H9 (cell line): ENCODE measurements at regions not wholly inside any gene's neighbourhood (a gene's known extent, or its start where the extent isn't known, plus 50 kb on each side); places are given as distances from the start of the nearest gene placed in this dataset.

Experiments used
- DNase-seq: peaks from one replicate; pipeline ENCODE4 v3.0.0-alpha.2; 2017
- H2AFZ ChIP-seq: one replicate; pipeline ENCODE4 v1.6.1; 2013; ENCODE audit warnings: mild to moderate bottlenecking, low read length, control low read depth, moderate library complexity
- H2AK5ac ChIP-seq: 2 replicates; pipeline ENCODE4 v1.6.1; 2013; ENCODE audit warnings: low read length, control low read depth, mixed read lengths; ENCODE audit not compliant: insufficient read length
- H2BK120ac ChIP-seq: one replicate; pipeline ENCODE4 v1.6.1; 2013; ENCODE audit warnings: low read depth, mild to moderate bottlenecking, low read length, control low read depth, inconsistent platforms; ENCODE audit not compliant: poor library complexity, severe bottlenecking
- H2BK12ac ChIP-seq: 2 replicates; pipeline ENCODE4 v1.6.1; 2013; ENCODE audit warnings: low read length, control low read depth, mixed read lengths, low read depth; ENCODE audit not compliant: insufficient read length
- H2BK15ac ChIP-seq: 2 replicates; pipeline ENCODE4 v1.6.1; 2013; ENCODE audit warnings: low read depth, low read length, control low read depth
- H2BK20ac ChIP-seq: one replicate; pipeline ENCODE4 v1.6.1; 2013; ENCODE audit warnings: low read depth, mild to moderate bottlenecking, low read length, control low read depth, inconsistent platforms; ENCODE audit not compliant: poor library complexity, severe bottlenecking
- H2BK5ac ChIP-seq: 2 replicates; pipeline ENCODE4 v1.6.1; 2013; ENCODE audit warnings: low read length, control low read depth, mixed read lengths; ENCODE audit not compliant: insufficient read length
- H3K14ac ChIP-seq: 2 replicates; pipeline ENCODE4 v1.6.1; 2013; ENCODE audit warnings: low read length, control low read depth; ENCODE audit not compliant: insufficient read depth
- H3K18ac ChIP-seq: 2 replicates; pipeline ENCODE4 v1.6.1; 2013; ENCODE audit warnings: low read depth, mild to moderate bottlenecking, mixed read lengths, low read length, control low read depth; ENCODE audit not compliant: insufficient read length
- H3K23ac ChIP-seq: 2 replicates; pipeline ENCODE4 v1.6.1; 2013; ENCODE audit warnings: low read length, control low read depth, mixed read lengths, low read depth; ENCODE audit not compliant: insufficient read length
- H3K23me2 ChIP-seq: 2 replicates; pipeline ENCODE4 v1.6.1; 2013; ENCODE audit warnings: low read depth, mild to moderate bottlenecking, mixed read lengths, low read length, control low read depth; ENCODE audit not compliant: insufficient read length, poor library complexity, severe bottlenecking
- H3K27ac ChIP-seq: 2 replicates; pipeline ENCODE4 v1.5.1; 2013; ENCODE audit warnings: low read length, control low read depth, mixed read lengths, low read depth; ENCODE audit not compliant: insufficient read length
- H3K27me3 ChIP-seq: 2 replicates; pipeline ENCODE4 v1.6.1; 2013; ENCODE audit warnings: low read length, control low read depth, inconsistent platforms; ENCODE audit not compliant: insufficient read depth
- H3K4ac ChIP-seq: 2 replicates; pipeline ENCODE4 v1.6.1; 2013; ENCODE audit warnings: low read depth, mild to moderate bottlenecking, control low read depth, inconsistent platforms, low read length, moderate library complexity
- H3K4me1 ChIP-seq: 2 replicates; pipeline ENCODE4 v1.6.1; 2013; ENCODE audit warnings: low read length, control low read depth, inconsistent platforms; ENCODE audit not compliant: insufficient read depth
- H3K4me2 ChIP-seq: 2 replicates; pipeline ENCODE4 v1.6.1; 2013; ENCODE audit warnings: low read length, control low read depth, mixed read lengths; ENCODE audit not compliant: insufficient read length, insufficient read depth
- H3K56ac ChIP-seq: 2 replicates; pipeline ENCODE4 v1.6.1; 2013; ENCODE audit warnings: low read depth, mild to moderate bottlenecking, mixed read lengths, low read length, control low read depth; ENCODE audit not compliant: insufficient read length
- H3K79me1 ChIP-seq: 2 replicates; pipeline ENCODE4 v1.6.1; 2013; ENCODE audit warnings: low read depth, mild to moderate bottlenecking, moderate library complexity, low read length, control low read depth, inconsistent platforms; ENCODE audit not compliant: insufficient read depth, poor library complexity, severe bottlenecking
- H3K79me2 ChIP-seq: 2 replicates; pipeline ENCODE4 v1.6.1; 2013; ENCODE audit warnings: low read length, control low read depth, inconsistent platforms; ENCODE audit not compliant: insufficient read depth
- H3K9ac ChIP-seq: 2 replicates; pipeline ENCODE4 v1.6.1; 2013; ENCODE audit warnings: low read length, control low read depth, mixed read lengths; ENCODE audit not compliant: insufficient read length; ENCODE audit errors: extremely low read depth
- H3K9me3 ChIP-seq: one replicate; pipeline ENCODE4 v1.6.1; 2013; ENCODE audit warnings: low read depth, low read length, inconsistent platforms; ENCODE audit not compliant: control insufficient read depth
- H3T11ph ChIP-seq: one replicate; pipeline ENCODE4 v1.6.1; 2013; ENCODE audit warnings: mild to moderate bottlenecking, low read length, control low read depth, inconsistent platforms
- H4K20me1 ChIP-seq: one replicate; pipeline ENCODE4 v1.6.1; 2013; ENCODE audit not compliant: control insufficient read depth, insufficient read length, insufficient read depth
- H4K5ac ChIP-seq: 2 replicates; pipeline ENCODE4 v1.6.1; 2013; ENCODE audit warnings: low read depth, mild to moderate bottlenecking, mixed read lengths, low read length, control low read depth; ENCODE audit not compliant: insufficient read length
- H4K8ac ChIP-seq: replicated peaks from 2 replicates; pipeline ENCODE4 v1.6.1; 2013; ENCODE audit warnings: low read length, control low read depth, mixed read lengths, low read depth; ENCODE audit not compliant: insufficient read length
- H4K91ac ChIP-seq: 2 replicates; pipeline ENCODE4 v1.6.1; 2013; ENCODE audit warnings: low read depth, mild to moderate bottlenecking, moderate library complexity, mixed read lengths, low read length, control low read depth; ENCODE audit not compliant: insufficient read length
- H3K27ac Mint-ChIP-seq, 3 experiments: 2 replicates in 2 of 3; 3 replicates in 1 of 3; pipeline ENCODE4 v1.8.0; 2020 to 2021; ENCODE audit warnings: mixed read lengths in 3 of 3, mild to moderate bottlenecking in 1 of 3, moderate library complexity in 1 of 3
- H3K27me3 Mint-ChIP-seq: 2 replicates; pipeline ENCODE4 v1.8.0; 2021; ENCODE audit warnings: low read depth, mild to moderate bottlenecking, moderate library complexity, mixed read lengths
- H3K36me3 Mint-ChIP-seq, 3 experiments: 2 replicates in 2 of 3; 3 replicates in 1 of 3; pipeline ENCODE4 v1.8.0; 2020 to 2021; ENCODE audit warnings: low read depth in 3 of 3, mixed read lengths in 3 of 3; ENCODE audit not compliant: insufficient read depth in 1 of 3
- H3K4me1 Mint-ChIP-seq, 2 experiments: 2 replicates each; pipeline ENCODE4 v1.8.0; 2020; ENCODE audit warnings: mixed read lengths in 2 of 2
- H3K4me3 Mint-ChIP-seq, 2 experiments: 2 replicates in 1 of 2; 3 replicates in 1 of 2; pipeline ENCODE4 v1.8.0; 2020 to 2021; ENCODE audit warnings: mild to moderate bottlenecking in 2 of 2, mixed read lengths in 2 of 2, moderate library complexity in 1 of 2
- H3K9me3 Mint-ChIP-seq, 2 experiments: 2 replicates in 1 of 2; 3 replicates in 1 of 2; pipeline ENCODE4 v1.8.0; 2020; ENCODE audit warnings: mild to moderate bottlenecking in 2 of 2, mixed read lengths in 2 of 2, moderate library complexity in 1 of 2
- CTCF ChIP-seq: fragments of 200-600 bp; sonication (generic); conservative IDR thresholded peaks from 3 replicates; pipeline ENCODE4 v1.8.0; 2021; ENCODE audit warnings: antibody characterized with exemption, mild to moderate bottlenecking
- WGBS: extraction: QIAGEN DNeasy Blood & Tissue Kit; methylation state at CpG from one replicate; pipeline ENCODE4 v1.1.7; 2013; ENCODE audit warnings: missing lambda C conversion rate, low lambda C conversion rate, mixed read lengths; ENCODE audit not compliant: insufficient read length; ENCODE audit errors: extremely low coverage; 5-methylcytosine and 5-hydroxymethylcytosine counted together

DNA sequence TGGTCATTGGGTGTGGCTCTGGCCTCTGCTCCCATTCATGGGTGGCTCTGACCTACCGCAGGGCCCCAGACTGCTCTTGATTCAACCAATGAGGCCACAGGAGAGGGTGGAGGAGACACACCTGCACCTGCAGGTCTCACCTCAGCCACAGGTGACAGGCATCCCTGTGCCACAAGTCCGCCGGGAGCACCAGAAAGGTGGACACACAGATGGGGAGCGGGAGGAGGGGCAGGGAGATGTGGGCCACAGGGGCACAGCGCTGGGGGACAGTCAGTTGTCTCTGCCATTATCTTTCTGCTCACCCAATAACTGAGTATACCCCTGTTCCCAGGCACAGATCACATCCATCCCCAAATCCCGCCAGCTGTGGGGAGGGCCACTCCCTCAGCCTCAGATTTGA is 189.1 kb upstream of the SALL3 start:
- no peak overlapping the region for H2AK5ac ChIP-seq
- Mint-ChIP-seq H3K27ac (no peak overlapping the region; a peak in 1 of 7 replicates), H3K9me3 (no peaks in the 10 kb centered on the region), H3K27me3 (peaks cover 1% of the 10 kb centered on the region; the same call in 1 of the 2 replicates), H3K36me3 (no peaks in the 10 kb centered on the region; a peak in 1 of 7 replicates), H3K4me3 (no peak overlapping the region), H3K4me1 (0 out of 4 replicates have a peak, but pooled peaks cover 0 to 2% of the 10 kb centered on the region in 2 experiments)
- H3K9me3 ChIP-seq = no peaks in the 10 kb centered on the region
- no peak overlapping the region for H3K56ac ChIP-seq
- DNase-seq = no peak
- H3K4me1 ChIP-seq = no peaks in the 10 kb centered on the region
- H4K91ac ChIP-seq = no peak overlapping the region
- no peak overlapping the region for H3K18ac ChIP-seq
- no peak overlapping the region for H2AFZ ChIP-seq
- H3K14ac ChIP-seq = no peak overlapping the region
- no peak overlapping the region for H2BK15ac ChIP-seq
- no peak overlapping the region for H4K5ac ChIP-seq
- no peak overlapping the region for H3K27ac ChIP-seq
- no peak overlapping the region for H2BK120ac ChIP-seq
- no peak overlapping the region for H3K4ac ChIP-seq
- H3K79me1 ChIP-seq = no peaks in the 10 kb centered on the region
- no CpG with 5 or more reads among the region's 6 CpGs for WGBS
- no peak overlapping the region for H3K9ac ChIP-seq
- no peak overlapping the region for H2BK5ac ChIP-seq
- no peak overlapping the region for H2BK12ac ChIP-seq
- no peak overlapping the region for H3K23ac ChIP-seq
- H3K4me2 ChIP-seq = no peak overlapping the region
- no peaks in the 10 kb centered on the region for H4K20me1 ChIP-seq
- no peak overlapping the region for H3T11ph ChIP-seq
- H3K79me2 ChIP-seq = no peaks in the 10 kb centered on the region
- H3K23me2 ChIP-seq = no peaks in the 10 kb centered on the region
- H2BK20ac ChIP-seq = no peak overlapping the region
- no peak overlapping the region for H4K8ac ChIP-seq
- no peak for TF ChIP-seq CTCF
- no peaks in the 10 kb centered on the region; the same call in 1 of the 2 replicates for H3K27me3 ChIP-seq
